Panc1 (cell line): ENCODE measurements at regions not wholly inside any gene's neighbourhood (a gene's known extent, or its start where the extent isn't known, plus 50 kb on each side); places are given as distances from the start of the nearest gene placed in this dataset.

ENCODE experiments used
- ATAC-seq: fragments of 200-7000 bp; cut with Tn5 transposase; 2 replicates; pipeline ENCODE4 v1.9.1; 2020; ENCODE audit warnings: mild to moderate bottlenecking, moderate library complexity
- BruUV-seq: library from RNA; stranded (reverse); fragments of 400-500 nt; replicated peaks from 2 replicates; lab custom pipeline; 2021; lab: Mats Ljungman, UMichigan
- CTCF ChIA-PET: fragments of 300-600 bp; sonication (Branson Sonifier 250); formaldehyde crosslinking; loops from one replicate; lab custom pipeline; 2022; ENCODE audit warnings: antibody characterized with exemption; lab: Charles Lee
- POLR2A ChIA-PET: fragments of 300-600 bp; sonication (Branson Sonifier 250); formaldehyde crosslinking; loops from one replicate; lab custom pipeline; 2022; ENCODE audit warnings: antibody characterized with exemption; lab: Charles Lee
- DNase-seq: peaks from one replicate; pipeline ENCODE4 v3.0.0-alpha.2; 2010; ENCODE audit warnings: low read depth, low spot score
- H3K27ac ChIP-seq: 2 replicates; pipeline ENCODE4 v1.5.1; 2011; ENCODE audit warnings: mild to moderate bottlenecking, low read length, inconsistent platforms
- H3K27me3 ChIP-seq: fragments of 200-500 bp; sonication (Bioruptor generic); 2 replicates; pipeline ENCODE4 v1.6.0; 2014; ENCODE audit warnings: low read length, inconsistent platforms; ENCODE audit not compliant: control insufficient read depth, insufficient read depth
- H3K36me3 ChIP-seq: fragments of 200-500 bp; sonication (Bioruptor generic); 2 replicates; pipeline ENCODE4 v1.5.1; 2014; ENCODE audit warnings: inconsistent platforms, mild to moderate bottlenecking, low read length, moderate library complexity; ENCODE audit not compliant: control insufficient read depth, insufficient read depth
- H3K4me1 ChIP-seq: 2 replicates; pipeline ENCODE4 v1.5.1; 2011; ENCODE audit warnings: inconsistent platforms, mild to moderate bottlenecking, low read length, moderate library complexity; ENCODE audit not compliant: control insufficient read depth, insufficient read depth
- H3K4me3 ChIP-seq, 2 experiments: 2 replicates each; pipeline ENCODE4 v1.5.1; 2011 to 2012; ENCODE audit warnings: low read depth in 2 of 2, low read length in 2 of 2, mild to moderate bottlenecking in 2 of 2, inconsistent platforms in 1 of 2, moderate library complexity in 1 of 2
- H3K9me3 ChIP-seq: fragments of 200-500 bp; sonication (Bioruptor generic); 2 replicates; pipeline ENCODE4 v1.5.1; 2014; ENCODE audit warnings: low read depth, mild to moderate bottlenecking, inconsistent platforms, low read length, moderate library complexity; ENCODE audit not compliant: control insufficient read depth, insufficient read depth
- CTCF ChIP-seq: fragments of 450-650 bp; IDR thresholded peaks from 2 replicates; pipeline ENCODE4 v1.5.1; 2017; ENCODE audit warnings: mild to moderate bottlenecking
- POLR2AphosphoS5 ChIP-seq: IDR thresholded peaks from 2 replicates; pipeline ENCODE4 v1.6.1; 2012; ENCODE audit warnings: mild to moderate bottlenecking, low read depth, low read length, moderate library complexity
- REST ChIP-seq, 2 experiments: IDR thresholded peaks; 2 replicates each; pipeline ENCODE4 v1.6.1; 2011 to 2012; ENCODE audit warnings: low read depth in 2 of 2, control low read depth in 1 of 2, low read length in 1 of 2, mild to moderate bottlenecking in 1 of 2, moderate library complexity in 1 of 2; ENCODE audit not compliant: insufficient read depth in 1 of 2
- SIN3A ChIP-seq: IDR thresholded peaks from 2 replicates; pipeline ENCODE4 v1.6.1; 2012; ENCODE audit warnings: low read depth, mild to moderate bottlenecking, low read length, moderate library complexity, borderline replicate concordance; ENCODE audit not compliant: insufficient read depth
- TCF7L2 ChIP-seq: IDR thresholded peaks from 2 replicates; pipeline ENCODE4 v1.6.1; 2011; ENCODE audit warnings: mild to moderate bottlenecking, low read depth, low read length, inconsistent platforms
- in situ Hi-C: cut with HindIII; loops from 2 replicates; pipeline ENCODE4 v1.10.0; 2016; ENCODE audit warnings: low sequenced_read_pairs, low pct_unique_long_range_greater_than_20kb
- intact Hi-C: fragments of 100-400 bp; cut with micrococcal nuclease; formaldehyde crosslinking; loops from one replicate; pipeline ENCODE4 v1.10.0; 2022; ENCODE audit not compliant: unreplicated experiment

- no peak for TF ChIP-seq CTCF
- TF ChIP-seq SIN3A, result no peak
- TF ChIP-seq REST (IDR thresholded peaks at IDR 0.05; ENCODE audit: insufficient read depth in 1 of 2, low read depth in 2 of 2, low read length in 1 of 2), result no peak
- Histone ChIP-seq H3K27me3 (no peaks in the 10 kb centered on the region), H3K36me3 (no peaks in the 10 kb centered on the region), H3K27ac (no peak overlapping the region), H3K4me1 (no peaks in the 10 kb centered on the region), H3K9me3 (no peaks in the 10 kb centered on the region), H3K4me3 (no peak overlapping the region)
- ATAC-seq (no peak), DNase-seq (no peak)
- BruUV-seq, result no TSS peak
- ChIA-PET POLR2A (interaction anchor here (0.7 kb wide), 1 partner anchor 14 kb away, joined by 3 read pairs; no protein-coding TSS in a partner anchor), CTCF (no interaction called here)
- in situ Hi-C loops, result no loop called here
- intact Hi-C loops, result no loop called here
Observed at GRCh38 chr6:135604035-135604860, 106.7 kb upstream of the AHI1 start.

- no peak for TF ChIP-seq SIN3A
- TF ChIP-seq REST (IDR thresholded peaks at IDR 0.05; ENCODE audit: insufficient read depth in 1 of 2, low read depth in 2 of 2, low read length in 1 of 2), result no peak
- TF ChIP-seq TCF7L2, result no peak
- no peak for TF ChIP-seq CTCF
- TF ChIP-seq POLR2AphosphoS5, result no peak
- no peak overlapping the region for H3K27ac ChIP-seq
- ATAC-seq, result no peak
- H3K27me3 ChIP-seq, result no peaks in the 10 kb centered on the region
- H3K36me3 ChIP-seq, result no peaks in the 10 kb centered on the region
- CTCF ChIA-PET, result no interaction called here
- H3K4me1 ChIP-seq, result no peaks in the 10 kb centered on the region
- intact Hi-C loops, result no loop called here
- no TSS peak for BruUV-seq
- in situ Hi-C loops, result no loop called here
- POLR2A ChIA-PET, result no interaction called here
- DNase-seq, result no peak
- H3K4me3 ChIP-seq, result no peak overlapping the region
- no peaks in the 10 kb centered on the region for H3K9me3 ChIP-seq
Observed at GRCh38 chr6:135605278-135605790, 107.8 kb upstream of the AHI1 start.
